WERI-Rb-1 (cell line): ENCODE measurements at regions not wholly inside any gene's neighbourhood (a gene's known extent, or its start where the extent isn't known, plus 50 kb on each side); places are given as distances from the start of the nearest gene placed in this dataset.

Experiments used
- DNase-seq: peaks from one replicate; pipeline ENCODE4 v3.0.0-alpha.2; 2020
- H3K27ac ChIP-seq: fragments of 250-450 bp; sonication (Bioruptor Pico); 2 replicates; pipeline ENCODE4 v1.5.1; 2020; ENCODE audit warnings: mild to moderate bottlenecking, moderate library complexity
- H3K27me3 ChIP-seq: fragments of 250-450 bp; sonication (Bioruptor Pico); 2 replicates; pipeline ENCODE4 v1.5.1; 2021; ENCODE audit warnings: mild to moderate bottlenecking, low read depth, moderate library complexity; ENCODE audit not compliant: insufficient read depth, severe bottlenecking
- H3K36me3 ChIP-seq: fragments of 250-450 bp; sonication (Bioruptor Pico); 2 replicates; pipeline ENCODE4 v1.5.1; 2020; ENCODE audit warnings: mild to moderate bottlenecking, moderate library complexity
- H3K4me3 ChIP-seq: 2 replicates; pipeline ENCODE4 v1.5.1; 2011; ENCODE audit warnings: low read depth, mild to moderate bottlenecking, control low read depth, low read length
- H3K9me3 ChIP-seq: fragments of 250-450 bp; sonication (Bioruptor Pico); 2 replicates; pipeline ENCODE4 v1.5.1; 2021; ENCODE audit warnings: mild to moderate bottlenecking, moderate library complexity; ENCODE audit not compliant: severe bottlenecking
- CTCF ChIP-seq: IDR thresholded peaks from 2 replicates; pipeline ENCODE4 v1.5.1; 2011; ENCODE audit warnings: low read depth, mild to moderate bottlenecking, control low read depth, inconsistent platforms, low read length

- no peak for DNase-seq
- H3K27ac ChIP-seq = no peak overlapping the region
- no peak for TF ChIP-seq CTCF
- H3K27me3 ChIP-seq = no peaks in the 10 kb centered on the region
- peaks cover under 1% of the 10 kb centered on the region for H3K9me3 ChIP-seq
- H3K36me3 ChIP-seq = no peaks in the 10 kb centered on the region
- no peak overlapping the region for H3K4me3 ChIP-seq
Observed at GRCh38 chr6:106748547-106749207, 119.3 kb downstream of the QRSL1 start.

GRCh38 chr6:106747139-106747538 lies 117.8 kb downstream of the QRSL1 start:
- Histone ChIP-seq H3K9me3 (peaks cover 5% of the 10 kb centered on the region), H3K27ac (no peak overlapping the region), H3K36me3 (no peaks in the 10 kb centered on the region), H3K27me3 (no peaks in the 10 kb centered on the region), H3K4me3 (no peak overlapping the region)
- no peak for TF ChIP-seq CTCF
- no peak for DNase-seq

GRCh38 chr6:106746652-106747051 lies 117.3 kb downstream of the QRSL1 start:
- no peak for TF ChIP-seq CTCF
- H3K4me3 ChIP-seq = no peak overlapping the region
- H3K27ac ChIP-seq = no peak overlapping the region
- H3K9me3 ChIP-seq = peaks cover 5% of the 10 kb centered on the region
- no peaks in the 10 kb centered on the region for H3K27me3 ChIP-seq
- H3K36me3 ChIP-seq = no peaks in the 10 kb centered on the region
- DNase-seq = no peak

- Histone ChIP-seq H3K36me3 (no peaks in the 10 kb centered on the region), H3K27ac (no peak overlapping the region)
- DNase-seq = no peak
Observed at GRCh38 chr6:106745824-106746582, 116.6 kb downstream of the QRSL1 start.

GRCh38 chr6:106745197-106745770 lies 115.9 kb downstream of the QRSL1 start:
- Histone ChIP-seq H3K4me3 (no peak overlapping the region), H3K36me3 (no peaks in the 10 kb centered on the region), H3K27ac (no peak overlapping the region), H3K27me3 (no peaks in the 10 kb centered on the region), H3K9me3 (peaks cover 5% of the 10 kb centered on the region)
- no peak for TF ChIP-seq CTCF
- no peak for DNase-seq

More at GRCh38 chr6:106745824-106746582, 116.6 kb downstream of the QRSL1 start:
- no peak overlapping the region for H3K4me3 ChIP-seq
- H3K9me3 ChIP-seq = peaks cover 5% of the 10 kb centered on the region
- no peak for TF ChIP-seq CTCF
- no peaks in the 10 kb centered on the region for H3K27me3 ChIP-seq
